ENCODE measurements at regions not wholly inside any gene's neighbourhood (a gene's known extent, or its start where the extent isn't known, plus 50 kb on each side); places are given as distances from the start of the nearest gene placed in this dataset.

GRCh38 chr12:61384511-61384910 is 875.7 kb upstream of the USP15 start:
- Histone ChIP-seq H3K36me3 (ENCODE audit: insufficient read depth, low read length) (no peaks in the 10 kb centered on the region), H3K4me1 (ENCODE audit: insufficient read depth, low read length) (no peaks in the 10 kb centered on the region), H3K9me3 (ENCODE audit: control insufficient read depth, insufficient read depth, low read length) (peaks cover 4% of the 10 kb centered on the region; the same call in 1 of the 2 replicates), H3K9ac (ENCODE audit: low read depth, low read length) (no peak overlapping the region)

GRCh38 chr12:61385771-61386170 is 874.4 kb upstream of the USP15 start:
- peaks cover 7% of the 10 kb centered on the region; the same call in 1 of the 2 replicates for H3K9me3 ChIP-seq (ENCODE audit: control insufficient read depth, insufficient read depth, low read length)
- H3K9ac ChIP-seq (ENCODE audit: low read depth, low read length) = no peak overlapping the region
- H3K36me3 ChIP-seq (ENCODE audit: insufficient read depth, low read length) = no peaks in the 10 kb centered on the region
- no peaks in the 10 kb centered on the region for H3K4me1 ChIP-seq (ENCODE audit: insufficient read depth, low read length)

- Histone ChIP-seq H3K36me3 (ENCODE audit: insufficient read depth, low read length) (no peaks in the 10 kb centered on the region), H3K9me3 (ENCODE audit: control insufficient read depth, insufficient read depth, low read length) (no peaks in the 10 kb centered on the region), H3K4me1 (ENCODE audit: insufficient read depth, low read length) (no peaks in the 10 kb centered on the region), H3K9ac (ENCODE audit: low read depth, low read length) (no peak overlapping the region)
Measured at GRCh38 chr12:61397668-61398067, 862.5 kb upstream of the USP15 start.

DNA sequence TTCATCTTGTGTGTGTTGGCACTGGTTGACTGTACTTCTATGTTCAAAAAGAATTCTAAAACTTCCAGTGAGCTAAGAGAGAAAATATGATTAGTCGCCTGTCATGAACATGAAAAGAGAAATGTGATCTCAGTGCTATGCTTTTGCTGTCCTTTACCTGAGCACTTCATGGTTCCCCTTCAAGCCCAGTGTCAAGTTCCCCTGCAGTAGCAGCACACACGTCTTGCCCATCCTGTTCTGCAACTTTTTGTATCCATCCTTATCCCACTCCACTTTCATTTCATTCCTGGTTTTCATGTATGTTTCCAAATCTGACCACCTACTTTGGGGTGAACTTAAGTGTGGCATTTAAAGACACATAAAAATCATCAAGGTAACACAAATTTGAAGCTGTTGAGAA is 848.0 kb upstream of the USP15 start:
- H3K9me3 ChIP-seq (ENCODE audit: control insufficient read depth, insufficient read depth, low read length) = no peaks in the 10 kb centered on the region
- H3K4me1 ChIP-seq (ENCODE audit: insufficient read depth, low read length) = no peaks in the 10 kb centered on the region
- no peaks in the 10 kb centered on the region for H3K36me3 ChIP-seq (ENCODE audit: insufficient read depth, low read length)
- H3K9ac ChIP-seq (ENCODE audit: low read depth, low read length) = no peak overlapping the region

- no peaks in the 10 kb centered on the region for H3K36me3 ChIP-seq (ENCODE audit: insufficient read depth, low read length)
- no peaks in the 10 kb centered on the region for H3K9me3 ChIP-seq (ENCODE audit: control insufficient read depth, insufficient read depth, low read length)
- H3K9ac ChIP-seq (ENCODE audit: low read depth, low read length) = no peak overlapping the region
- no peaks in the 10 kb centered on the region for H3K4me1 ChIP-seq (ENCODE audit: insufficient read depth, low read length)
Measured at GRCh38 chr12:61414470-61414869, 845.7 kb upstream of the USP15 start.

GRCh38 chr12:61422786-61423185 is 837.4 kb upstream of the USP15 start:
- H3K4me1 ChIP-seq (ENCODE audit: insufficient read depth, low read length) = no peaks in the 10 kb centered on the region
- H3K9ac ChIP-seq (ENCODE audit: low read depth, low read length) = no peak overlapping the region
- H3K36me3 ChIP-seq (ENCODE audit: insufficient read depth, low read length) = no peaks in the 10 kb centered on the region
- H3K9me3 ChIP-seq (ENCODE audit: control insufficient read depth, insufficient read depth, low read length) = no peaks in the 10 kb centered on the region

GRCh38 chr12:61452076-61452475 is 808.1 kb upstream of the USP15 start:
- H3K9me3 ChIP-seq (ENCODE audit: control insufficient read depth, insufficient read depth, low read length) = no peaks in the 10 kb centered on the region
- H3K9ac ChIP-seq (ENCODE audit: low read depth, low read length) = no peak overlapping the region
- H3K4me1 ChIP-seq (ENCODE audit: insufficient read depth, low read length) = no peaks in the 10 kb centered on the region
- no peaks in the 10 kb centered on the region for H3K36me3 ChIP-seq (ENCODE audit: insufficient read depth, low read length)

- no peaks in the 10 kb centered on the region for H3K4me1 ChIP-seq (ENCODE audit: insufficient read depth, low read length)
- no peak overlapping the region for H3K9ac ChIP-seq (ENCODE audit: low read depth, low read length)
- H3K36me3 ChIP-seq (ENCODE audit: insufficient read depth, low read length) = no peaks in the 10 kb centered on the region
- no peaks in the 10 kb centered on the region for H3K9me3 ChIP-seq (ENCODE audit: control insufficient read depth, insufficient read depth, low read length)
Measured at GRCh38 chr12:61487728-61488127, 772.5 kb upstream of the USP15 start.

- Histone ChIP-seq H3K9ac (ENCODE audit: low read depth, low read length) (no peak overlapping the region), H3K4me1 (ENCODE audit: insufficient read depth, low read length) (no peaks in the 10 kb centered on the region), H3K9me3 (ENCODE audit: control insufficient read depth, insufficient read depth, low read length) (no peaks in the 10 kb centered on the region), H3K36me3 (ENCODE audit: insufficient read depth, low read length) (no peaks in the 10 kb centered on the region)
Measured at GRCh38 chr12:61490526-61491498, 769.4 kb upstream of the USP15 start.

- no peaks in the 10 kb centered on the region; the same call in 1 of the 2 replicates for H3K36me3 ChIP-seq (ENCODE audit: insufficient read depth, low read length)
- H3K9me3 ChIP-seq (ENCODE audit: control insufficient read depth, insufficient read depth, low read length) = 0 out of 2 replicates have a peak, but pooled peaks cover 3% of the 10 kb centered on the region
- no peak overlapping the region for H3K9ac ChIP-seq (ENCODE audit: low read depth, low read length)
- peaks cover 26% of the 10 kb centered on the region for H3K4me1 ChIP-seq (ENCODE audit: insufficient read depth, low read length)
Measured at GRCh38 chr12:61502179-61502578, 758.0 kb upstream of the USP15 start.

DNA sequence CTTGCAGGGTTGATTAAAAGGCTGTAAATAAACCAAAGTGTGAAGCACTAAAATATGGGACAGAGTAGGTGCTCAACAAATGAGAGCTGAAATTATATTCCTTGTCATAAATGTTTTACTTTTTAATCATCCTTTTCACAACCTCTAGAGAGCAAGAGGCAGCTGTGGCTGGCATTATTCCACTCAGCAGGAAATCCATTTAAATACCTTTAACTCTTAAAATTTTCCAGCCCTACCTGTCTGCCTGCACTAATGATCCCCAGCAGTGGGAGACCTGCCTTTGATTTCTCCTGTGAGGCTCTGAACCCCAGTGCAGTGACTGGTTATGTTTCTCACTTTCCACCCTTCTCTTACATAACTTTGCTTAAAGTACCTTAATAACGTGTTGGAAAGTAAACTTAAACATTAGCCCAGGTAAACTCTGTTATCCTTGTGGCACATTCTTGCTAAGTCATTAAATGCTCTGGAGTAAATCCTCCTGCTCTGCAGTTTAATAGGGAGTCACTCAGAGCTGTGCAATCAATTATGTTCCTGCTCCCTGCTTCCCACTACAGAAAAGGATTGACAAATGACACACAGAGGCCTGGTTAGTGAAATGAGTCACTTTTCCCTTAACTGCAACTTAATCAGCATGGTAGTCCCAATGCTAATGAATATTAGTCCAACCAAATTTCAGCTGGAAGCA is 755.7 kb upstream of the USP15 start:
- peaks cover 26% of the 10 kb centered on the region for H3K4me1 ChIP-seq (ENCODE audit: insufficient read depth, low read length)
- H3K9ac ChIP-seq (ENCODE audit: low read depth, low read length) = no peak overlapping the region
- H3K9me3 ChIP-seq (ENCODE audit: control insufficient read depth, insufficient read depth, low read length) = 0 out of 2 replicates have a peak, but pooled peaks cover 3% of the 10 kb centered on the region
- H3K36me3 ChIP-seq (ENCODE audit: insufficient read depth, low read length) = no peaks in the 10 kb centered on the region; the same call in 1 of the 2 replicates

DNA sequence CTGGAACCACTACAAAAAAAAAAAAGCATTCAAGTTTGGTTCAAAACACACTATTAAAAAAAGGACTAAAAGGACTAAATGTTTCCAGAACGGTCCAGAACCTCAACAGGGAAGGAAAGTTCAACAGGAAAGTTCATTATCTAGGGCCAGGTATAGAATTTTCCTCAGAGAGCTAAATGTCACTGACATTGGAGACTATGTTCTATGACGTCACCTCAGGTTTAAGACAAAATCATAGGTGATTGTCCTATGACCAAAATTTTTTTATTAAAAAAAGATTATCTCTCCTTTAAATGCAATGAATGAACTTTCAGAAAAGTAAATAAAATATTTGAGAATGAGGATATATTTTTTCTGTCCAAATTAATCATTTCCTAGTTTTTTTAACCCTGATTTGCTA is 746.7 kb upstream of the USP15 start:
- no peaks in the 10 kb centered on the region for H3K9me3 ChIP-seq (ENCODE audit: control insufficient read depth, insufficient read depth, low read length)
- H3K9ac ChIP-seq (ENCODE audit: low read depth, low read length) = no peak overlapping the region
- H3K4me1 ChIP-seq (ENCODE audit: insufficient read depth, low read length) = no peaks in the 10 kb centered on the region
- no peaks in the 10 kb centered on the region for H3K36me3 ChIP-seq (ENCODE audit: insufficient read depth, low read length)

DNA sequence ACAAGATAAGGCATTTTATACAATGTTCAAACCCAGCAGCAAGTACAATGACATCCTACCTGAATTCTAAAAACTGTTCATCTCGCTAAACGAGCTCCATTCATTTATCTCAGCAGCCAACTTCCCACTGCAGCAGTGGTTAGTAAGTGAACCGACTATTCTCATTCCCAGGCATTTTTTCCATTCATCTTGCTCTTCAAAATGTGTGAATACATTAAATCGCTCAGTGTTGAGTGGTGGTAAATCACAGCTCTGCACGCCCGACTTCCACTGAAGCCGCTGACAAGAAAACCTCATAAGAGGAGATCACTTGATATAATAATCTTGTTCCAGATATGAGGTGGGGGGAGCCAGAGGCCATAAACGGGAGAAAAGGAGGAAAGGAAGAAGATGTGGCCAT is 746.2 kb upstream of the USP15 start:
- Histone ChIP-seq H3K36me3 (ENCODE audit: insufficient read depth, low read length) (no peaks in the 10 kb centered on the region), H3K4me1 (ENCODE audit: insufficient read depth, low read length) (no peaks in the 10 kb centered on the region), H3K9ac (ENCODE audit: low read depth, low read length) (no peak overlapping the region), H3K9me3 (ENCODE audit: control insufficient read depth, insufficient read depth, low read length) (no peaks in the 10 kb centered on the region)

DNA sequence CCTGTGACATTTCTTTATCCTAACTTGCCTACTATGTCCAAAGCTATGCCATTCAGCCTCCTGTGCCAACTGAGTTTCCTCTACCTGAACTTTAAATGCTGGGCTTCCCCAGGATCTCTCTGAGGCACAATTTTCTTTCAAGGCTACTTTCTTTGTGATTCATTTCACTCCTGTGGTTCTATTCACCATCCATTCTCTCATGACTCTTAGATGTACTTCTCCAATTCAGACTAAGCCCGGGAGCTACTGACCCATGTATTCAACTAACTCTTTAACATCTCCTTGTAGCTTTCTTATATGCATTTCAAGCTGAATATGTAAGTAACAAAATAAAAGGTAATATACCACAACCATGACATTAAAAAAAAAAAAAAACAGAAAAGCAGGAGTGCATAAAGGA is 738.9 kb upstream of the USP15 start:
- Histone ChIP-seq H3K9me3 (ENCODE audit: control insufficient read depth, insufficient read depth, low read length) (no peaks in the 10 kb centered on the region), H3K9ac (ENCODE audit: low read depth, low read length) (no peak overlapping the region; the same call in 1 of the 2 replicates), H3K4me1 (ENCODE audit: insufficient read depth, low read length) (peaks cover 19% of the 10 kb centered on the region), H3K36me3 (ENCODE audit: insufficient read depth, low read length) (no peaks in the 10 kb centered on the region; the same call in 1 of the 2 replicates)

All from ES-I3 (cell line).